Retinal pigment epithelial cell (primary cell): ENCODE measurements at regions not wholly inside any gene's neighbourhood (a gene's known extent, or its start where the extent isn't known, plus 50 kb on each side); places are given as distances from the start of the nearest gene placed in this dataset.

ENCODE experiments used
- DNase-seq: peaks from one replicate; pipeline ENCODE4 v3.0.0-alpha.2; 2010; ENCODE audit warnings: low read depth
- H3K4me3 ChIP-seq: 2 replicates; pipeline ENCODE4 v1.5.1; 2011; ENCODE audit warnings: mild to moderate bottlenecking, low read length, control low read depth, moderate library complexity
- CTCF ChIP-seq: conservative IDR thresholded peaks from 2 replicates; pipeline ENCODE4 v1.5.1; 2011; ENCODE audit warnings: low read depth, low read length, control low read depth, inconsistent platforms

- H3K4me3 ChIP-seq, result no peak overlapping the region
- no peak for TF ChIP-seq CTCF
- no peak for DNase-seq
Measured at GRCh38 chr2:200171731-200172482, 134.6 kb upstream of the SPATS2L start.

- H3K4me3 ChIP-seq, result no peak overlapping the region
- TF ChIP-seq CTCF, result no peak
- no peak for DNase-seq
Measured at GRCh38 chr2:200172521-200172920, 134.0 kb upstream of the SPATS2L start.

GRCh38 chr2:200172944-200173581 lies 133.4 kb upstream of the SPATS2L start:
- no peak for DNase-seq
- H3K4me3 ChIP-seq, result no peak overlapping the region
- TF ChIP-seq CTCF, result no peak

- H3K4me3 ChIP-seq, result no peak overlapping the region
- DNase-seq, result no peak
- TF ChIP-seq CTCF, result no peak
Measured at GRCh38 chr2:200173691-200174090, 132.8 kb upstream of the SPATS2L start.

- TF ChIP-seq CTCF, result no peak
- H3K4me3 ChIP-seq, result no peak overlapping the region
- no peak for DNase-seq
Measured at GRCh38 chr2:200174433-200175216, 131.9 kb upstream of the SPATS2L start.

- no peak for TF ChIP-seq CTCF
- no peak for DNase-seq
- H3K4me3 ChIP-seq, result no peak overlapping the region
Measured at GRCh38 chr2:200177971-200178911, 128.3 kb upstream of the SPATS2L start.
